NCI-H2196 treated with DMSO at 0.1 percent for 48 hours (cell line): ENCODE measurements at regions not wholly inside any gene's neighbourhood (a gene's known extent, or its start where the extent isn't known, plus 50 kb on each side); places are given as distances from the start of the nearest gene placed in this dataset.

Source experiments
- DNase-seq: peaks from one replicate; lab custom pipeline; 2025; ENCODE audit not compliant: unreplicated experiment; lab: John Stamatoyannopoulos, UW

DNA sequence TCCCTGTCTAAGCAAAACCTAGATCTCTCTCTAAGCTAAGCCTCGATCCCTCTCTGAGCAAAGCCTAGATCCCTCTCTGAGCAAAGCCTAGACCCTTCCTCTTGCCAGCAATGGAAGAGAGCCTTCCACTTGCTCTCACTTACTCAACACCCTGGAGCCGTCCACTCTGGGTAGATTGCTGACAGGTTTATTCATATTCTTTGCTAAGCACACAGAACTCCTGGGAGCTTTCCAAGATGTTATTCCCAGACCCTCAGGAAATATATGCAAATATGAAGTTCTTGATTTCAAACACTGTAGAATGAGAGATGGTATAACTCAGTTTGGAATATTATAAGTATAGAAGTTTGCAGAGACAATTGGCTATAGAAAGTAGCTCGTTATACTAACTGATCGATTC lies 503.8 kb upstream of the CELF2 start:
- DNase-seq: no peak

DNA sequence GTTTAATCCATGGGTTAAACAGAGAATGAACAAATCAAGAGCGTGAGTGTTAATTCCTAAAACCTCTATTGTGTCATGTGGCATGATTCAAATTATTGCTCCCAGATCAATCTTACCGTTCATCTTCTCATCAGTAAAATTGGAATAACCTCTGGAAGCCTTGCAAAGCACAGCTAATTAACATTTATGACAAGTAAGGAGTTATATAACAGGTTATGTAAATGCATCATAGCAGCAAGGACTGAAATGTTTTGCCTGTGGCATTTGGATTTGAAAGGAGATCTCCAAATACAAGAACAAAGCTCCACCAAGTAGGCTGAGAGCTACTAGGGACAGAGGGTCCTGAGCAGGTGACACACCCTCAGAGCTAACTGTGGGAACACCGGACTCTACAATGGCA lies 502.9 kb upstream of the CELF2 start:
- no peak for DNase-seq

GRCh38 chr10:10515479-10516204 lies 502.0 kb upstream of the CELF2 start:
- DNase-seq: no peak

DNA sequence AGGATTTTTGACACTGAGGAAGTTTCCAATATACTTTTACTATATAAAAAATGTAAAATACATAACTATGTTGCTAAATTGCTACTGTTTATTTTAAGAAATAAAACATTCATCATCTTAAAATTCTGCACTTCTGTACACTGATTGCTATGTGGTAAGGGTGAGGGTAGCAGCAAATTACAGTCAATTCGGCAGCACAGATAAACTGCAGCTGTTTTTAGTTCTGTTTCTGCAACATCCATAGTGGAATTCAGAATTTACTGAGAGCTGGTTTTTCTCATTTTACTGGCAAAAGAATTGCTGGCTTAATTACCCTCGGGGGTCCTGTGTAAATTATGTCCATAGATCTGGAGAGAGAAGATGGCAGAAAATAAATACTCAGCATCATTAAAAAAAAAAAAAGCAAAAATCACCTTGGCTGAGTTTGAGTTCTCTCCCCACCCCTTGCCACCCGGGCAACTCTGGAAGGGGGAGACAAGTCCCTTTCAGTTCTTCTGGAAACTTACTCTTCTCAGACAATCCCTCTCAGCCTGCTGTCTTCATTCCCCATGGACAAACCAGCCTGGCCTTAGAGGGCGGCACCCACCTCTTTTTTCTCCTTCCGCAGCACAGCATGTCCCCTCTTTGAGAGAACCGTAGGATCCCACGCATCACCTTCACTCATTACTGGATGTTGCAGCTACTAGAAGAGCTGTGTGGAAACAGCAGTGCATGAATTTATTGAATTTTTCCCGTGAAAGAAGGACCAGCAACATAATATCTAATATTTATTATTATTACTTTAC lies 501.1 kb upstream of the CELF2 start:
- DNase-seq: no peak

DNA sequence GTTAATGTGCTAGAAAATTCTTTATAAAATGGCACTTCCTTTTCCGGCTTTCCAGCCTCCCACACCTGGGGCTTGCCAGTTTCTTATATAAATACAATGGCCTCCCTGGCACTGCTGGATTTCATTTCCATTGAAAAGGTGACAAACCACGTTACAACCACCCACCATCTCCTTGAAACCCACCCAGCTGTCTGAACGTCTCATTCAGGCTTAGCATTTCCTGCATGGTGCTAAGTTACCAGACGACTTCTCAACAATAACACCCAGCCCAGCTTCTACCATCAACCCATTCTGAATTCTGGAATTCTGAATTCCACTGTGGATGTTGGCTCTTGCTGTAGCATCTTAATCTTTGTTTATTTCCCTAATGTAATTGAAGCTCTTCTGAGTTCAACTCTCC lies 499.8 kb upstream of the CELF2 start:
- DNase-seq: no peak

DNA sequence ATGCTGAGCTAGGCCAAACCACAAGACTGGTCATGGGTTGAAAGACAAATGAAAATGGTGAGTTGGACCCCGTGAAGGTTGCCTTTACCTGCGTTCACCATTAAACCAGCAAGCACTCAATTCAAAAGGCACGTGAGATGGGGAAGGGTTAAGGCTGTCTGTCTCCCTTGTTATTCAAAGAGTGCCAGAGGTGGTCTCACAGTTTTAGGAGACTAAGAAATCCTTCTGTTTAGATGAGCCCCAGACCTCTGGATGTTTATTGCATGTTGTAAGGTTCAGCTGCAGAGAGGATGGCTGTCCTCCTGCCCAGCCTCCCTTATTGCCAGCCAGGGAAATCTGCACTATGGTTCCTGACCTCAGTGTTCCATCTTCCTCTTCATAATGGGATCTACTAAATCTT lies 498.0 kb upstream of the CELF2 start:
- DNase-seq: no peak

DNA sequence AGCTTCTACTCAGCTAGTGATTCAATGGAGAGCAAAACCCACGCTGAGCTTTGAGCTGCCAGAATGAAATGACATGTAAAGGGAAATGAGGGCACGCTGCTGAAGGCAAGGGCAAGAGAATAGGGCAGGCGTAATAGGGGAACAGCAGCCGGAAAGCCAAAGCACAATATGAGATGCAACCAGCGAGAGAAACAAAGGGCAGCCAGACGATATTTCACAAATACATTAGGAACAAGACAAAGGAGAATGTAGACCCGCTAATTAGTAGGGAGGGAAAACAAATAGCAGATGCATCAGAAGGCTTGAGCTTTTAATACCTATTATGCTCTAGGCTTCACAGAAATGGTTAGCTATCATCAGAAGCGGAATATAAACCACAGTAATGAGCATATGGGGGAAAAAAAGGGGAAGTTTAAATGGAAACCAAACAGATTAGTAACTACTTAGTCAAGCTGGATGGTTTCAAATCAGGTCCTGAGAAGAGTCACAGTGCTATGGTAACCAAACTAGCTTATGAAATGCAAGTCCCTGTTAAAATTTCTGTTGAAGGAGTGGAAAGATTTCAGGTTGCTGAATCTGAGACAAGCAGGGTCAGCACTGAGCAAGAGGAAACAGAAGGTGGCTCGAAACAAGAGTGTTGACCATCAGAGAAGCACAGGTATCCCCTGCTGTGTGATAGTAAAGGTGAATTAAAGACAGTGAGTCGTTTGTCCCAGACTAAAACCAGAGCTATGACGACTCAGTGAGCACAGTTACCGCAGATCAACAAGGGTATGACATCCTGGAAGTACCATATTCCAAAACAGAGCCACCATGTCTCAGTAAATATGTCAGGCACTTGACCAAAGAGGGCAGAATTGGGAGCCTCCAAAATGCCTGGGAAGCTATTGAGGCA lies 496.9 kb upstream of the CELF2 start:
- DNase-seq: no peak

- no peak for DNase-seq
Measured at GRCh38 chr10:10526846-10527245, 490.8 kb upstream of the CELF2 start.

DNA sequence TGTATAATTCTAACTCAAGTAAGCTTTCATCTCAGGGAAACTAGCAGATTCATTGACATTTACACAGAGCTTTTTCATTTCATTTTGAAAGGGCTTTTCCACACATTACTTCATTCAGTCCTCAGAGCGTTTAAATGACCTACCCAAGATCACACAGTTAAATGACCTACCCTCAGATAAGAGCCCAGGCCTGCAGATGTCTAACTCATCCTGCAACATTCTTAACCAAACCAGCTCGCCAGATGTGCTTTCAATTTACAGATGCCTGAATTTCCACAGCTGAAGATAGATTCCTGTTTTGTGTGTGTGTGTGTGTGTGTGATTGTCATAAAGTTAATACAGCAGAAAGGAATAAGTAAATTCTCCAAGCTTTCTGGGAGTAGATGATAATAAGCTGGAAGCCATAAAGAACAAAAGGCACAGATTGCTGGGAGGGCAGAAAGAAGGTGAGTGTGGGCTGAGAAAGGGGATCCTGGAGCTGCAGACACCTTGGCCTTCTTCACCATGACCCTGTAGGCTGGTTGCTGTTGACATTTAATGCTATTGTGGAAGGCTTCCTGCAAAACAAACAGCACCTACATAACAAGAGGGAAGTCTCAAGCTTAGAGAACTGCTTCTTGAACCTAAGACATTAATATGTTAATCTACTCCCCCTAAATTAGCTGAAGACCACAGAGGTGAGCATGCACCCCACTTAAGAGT lies 489.7 kb upstream of the CELF2 start:
- no peak for DNase-seq

- DNase-seq: no peak
Measured at GRCh38 chr10:10528563-10528910, 489.1 kb upstream of the CELF2 start.

- DNase-seq: no peak
Measured at GRCh38 chr10:10530313-10530712, 487.4 kb upstream of the CELF2 start.

GRCh38 chr10:10532236-10532635 lies 485.4 kb upstream of the CELF2 start:
- no peak for DNase-seq

- no peak for DNase-seq
Measured at GRCh38 chr10:10532826-10533225, 484.8 kb upstream of the CELF2 start.

DNA sequence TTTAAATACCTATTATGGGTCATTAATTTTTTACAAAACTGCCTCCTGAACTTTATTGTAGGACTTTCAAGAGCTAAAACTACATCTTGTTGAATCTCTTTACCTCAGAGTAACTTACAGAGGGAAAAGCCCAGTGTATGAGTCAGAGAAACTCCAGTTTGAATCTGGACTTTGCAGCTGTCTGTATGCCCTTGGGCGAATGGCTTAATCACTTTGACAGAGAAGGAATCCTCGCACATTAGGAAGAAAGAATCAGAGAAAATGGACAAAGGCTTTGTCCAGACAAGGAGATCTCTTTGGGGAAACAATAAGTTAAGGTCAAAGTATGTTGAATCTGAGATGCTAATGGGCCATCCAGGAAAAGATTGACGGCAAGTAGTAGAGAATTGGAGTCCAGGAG lies 484.2 kb upstream of the CELF2 start:
- no peak for DNase-seq

DNA sequence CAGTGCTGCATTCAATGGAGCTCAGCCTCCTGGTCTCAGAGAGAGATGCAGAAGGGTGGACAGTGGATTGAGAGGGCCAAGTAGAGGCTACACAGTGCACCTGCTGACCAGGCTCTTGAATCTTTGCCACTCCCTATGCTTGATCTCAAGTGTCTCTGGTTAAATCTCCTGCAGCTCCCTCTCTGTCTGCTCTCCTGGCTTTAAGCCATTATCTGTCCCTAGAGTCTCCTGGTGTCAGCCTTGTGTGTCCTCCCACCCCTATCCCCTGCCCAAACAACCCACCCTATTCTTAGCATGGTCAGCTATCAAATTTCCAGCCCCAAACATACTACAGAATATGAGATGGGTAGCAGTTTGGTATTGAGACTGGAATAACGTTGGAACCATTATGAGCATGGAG lies 479.3 kb upstream of the CELF2 start:
- DNase-seq: no peak

GRCh38 chr10:10540398-10540797 lies 477.3 kb upstream of the CELF2 start:
- no peak for DNase-seq

DNA sequence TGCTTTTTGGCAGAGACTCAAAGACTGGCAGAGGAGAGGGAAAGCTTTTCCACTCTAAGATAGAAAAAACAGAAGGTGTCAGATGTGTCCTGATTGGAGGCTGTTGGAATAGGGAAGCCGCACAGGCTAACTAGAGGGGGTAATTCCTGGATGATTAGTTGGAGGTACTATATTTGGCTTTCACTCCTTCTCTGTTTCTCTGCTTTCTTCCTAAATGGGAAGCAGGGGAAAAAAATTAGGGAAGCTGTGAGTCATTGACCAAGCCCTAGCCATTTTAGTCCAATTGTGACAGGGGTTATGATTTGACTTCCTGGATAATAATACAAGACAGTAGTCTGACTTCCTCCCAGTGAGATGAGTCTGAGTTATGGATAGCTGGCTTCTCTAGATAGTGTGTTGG lies 475.2 kb upstream of the CELF2 start:
- DNase-seq: no peak

- DNase-seq: no peak
Measured at GRCh38 chr10:10544890-10545289, 472.8 kb upstream of the CELF2 start.

GRCh38 chr10:10545771-10546170 lies 471.9 kb upstream of the CELF2 start:
- no peak for DNase-seq

- DNase-seq: no peak
Measured at GRCh38 chr10:10551596-10552301, 465.9 kb upstream of the CELF2 start.

DNA sequence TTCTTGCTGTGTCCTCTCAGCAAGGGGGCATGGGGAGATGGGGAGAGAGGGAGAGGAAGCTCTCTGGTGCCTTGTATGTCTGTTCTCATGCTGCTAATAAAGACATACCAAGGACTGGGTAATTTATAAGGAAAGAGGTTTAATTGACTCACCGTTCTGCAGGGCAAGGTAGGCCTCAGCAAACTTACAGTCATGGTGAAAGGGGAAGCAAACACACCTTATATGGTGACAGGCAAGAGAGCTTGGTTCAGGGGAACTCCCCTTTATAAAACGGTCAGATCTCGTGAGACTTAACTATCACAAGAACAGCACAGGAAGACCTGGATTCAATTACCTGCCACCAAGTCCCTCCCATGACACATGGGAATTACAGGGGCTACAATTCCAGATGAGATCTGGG lies 464.7 kb upstream of the CELF2 start:
- DNase-seq: no peak
